Muscle of leg (tissue), 3 donors: ENCODE measurements at regions not wholly inside any gene's neighbourhood (a gene's known extent, or its start where the extent isn't known, plus 50 kb on each side); places are given as distances from the start of the nearest gene placed in this dataset.

Experiments
- DNase-seq: peaks from one replicate; pipeline ENCODE4 v3.0.0; 2013
- H3K27ac ChIP-seq: one replicate; pipeline ENCODE4 v1.5.1; 2013; ENCODE audit warnings: mild to moderate bottlenecking, low read length, control low read depth
- H3K27me3 ChIP-seq: one replicate; pipeline ENCODE4 v1.6.1; 2013; ENCODE audit warnings: low read length; ENCODE audit not compliant: control insufficient read depth, insufficient read depth
- H3K36me3 ChIP-seq: one replicate; pipeline ENCODE4 v1.6.1; 2013; ENCODE audit warnings: low read length; ENCODE audit not compliant: control insufficient read depth, insufficient read depth
- H3K4me1 ChIP-seq: one replicate; pipeline ENCODE4 v1.6.1; 2013; ENCODE audit warnings: low read length; ENCODE audit not compliant: control insufficient read depth, insufficient read depth
- H3K4me3 ChIP-seq: one replicate; pipeline ENCODE4 v1.5.1; 2013; ENCODE audit warnings: low read length, control low read depth
- H3K9me3 ChIP-seq: replicated peaks from 2 replicates; pipeline ENCODE4 v1.6.1; 2013; ENCODE audit warnings: low read depth, low read length; ENCODE audit not compliant: control insufficient read depth
- WGBS: methylation state at CpG from one replicate; pipeline ENCODE4 v1.1.5; 2013; ENCODE audit warnings: missing lambda C conversion rate; ENCODE audit not compliant: insufficient coverage; 5-methylcytosine and 5-hydroxymethylcytosine counted together

DNA sequence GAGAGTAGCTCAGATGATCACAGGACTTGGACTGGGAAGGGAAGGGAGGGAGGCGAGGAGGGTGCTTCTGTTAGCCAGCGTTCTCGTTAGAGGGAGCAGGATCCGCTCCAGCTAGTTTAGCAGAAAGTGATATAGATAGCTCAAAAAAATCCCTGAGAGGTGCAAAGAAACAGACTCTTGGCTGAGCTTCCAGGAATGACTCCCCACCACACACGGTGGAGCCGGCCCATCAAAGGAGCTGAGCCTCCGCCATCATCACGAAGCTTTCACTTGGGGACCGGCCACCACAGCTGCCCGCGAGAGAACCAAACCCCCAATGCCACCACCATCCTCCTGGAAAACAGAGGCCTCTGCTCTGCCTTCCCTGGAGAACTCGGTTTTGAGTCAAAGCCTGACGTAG lies 124.6 kb upstream of the BCL2L14 start:
- 94% methylated on average over 8 of the region's 13 CpGs for WGBS
- no peaks in the 10 kb centered on the region for H3K9me3 ChIP-seq
- no peak overlapping the region for H3K27ac ChIP-seq
- no peaks in the 10 kb centered on the region for H3K27me3 ChIP-seq
- DNase-seq = no peak
- no peaks in the 10 kb centered on the region for H3K36me3 ChIP-seq
- no peak overlapping the region for H3K4me3 ChIP-seq
- H3K4me1 ChIP-seq = peaks cover 24% of the 10 kb centered on the region

DNA sequence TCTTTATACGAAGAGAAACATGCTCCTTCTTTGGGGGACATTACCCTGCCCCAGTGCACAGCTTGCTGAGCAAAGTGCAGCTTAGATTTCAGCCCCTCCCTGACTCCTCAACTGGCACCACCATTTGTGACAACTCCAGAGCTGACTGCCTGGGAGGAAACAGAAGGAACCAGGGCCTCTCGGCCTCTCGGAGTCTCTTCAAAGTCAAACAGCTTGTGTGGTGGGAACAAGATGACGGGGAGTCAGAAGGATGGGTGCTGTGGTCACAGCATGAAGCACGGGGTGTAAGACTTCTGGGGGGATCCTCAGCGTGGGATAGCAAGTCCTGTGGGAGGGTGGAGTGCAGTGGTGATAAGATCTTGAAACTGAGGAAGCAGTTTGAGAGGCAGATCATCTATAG lies 123.5 kb upstream of the BCL2L14 start:
- Histone ChIP-seq H3K27me3 (no peaks in the 10 kb centered on the region), H3K9me3 (no peaks in the 10 kb centered on the region), H3K4me3 (no peak overlapping the region), H3K27ac (no peak overlapping the region), H3K36me3 (no peaks in the 10 kb centered on the region), H3K4me1 (peaks cover 20% of the 10 kb centered on the region)
- DNase-seq = no peak
- 65% methylated on average over 4 of the region's 6 CpGs for WGBS

DNA sequence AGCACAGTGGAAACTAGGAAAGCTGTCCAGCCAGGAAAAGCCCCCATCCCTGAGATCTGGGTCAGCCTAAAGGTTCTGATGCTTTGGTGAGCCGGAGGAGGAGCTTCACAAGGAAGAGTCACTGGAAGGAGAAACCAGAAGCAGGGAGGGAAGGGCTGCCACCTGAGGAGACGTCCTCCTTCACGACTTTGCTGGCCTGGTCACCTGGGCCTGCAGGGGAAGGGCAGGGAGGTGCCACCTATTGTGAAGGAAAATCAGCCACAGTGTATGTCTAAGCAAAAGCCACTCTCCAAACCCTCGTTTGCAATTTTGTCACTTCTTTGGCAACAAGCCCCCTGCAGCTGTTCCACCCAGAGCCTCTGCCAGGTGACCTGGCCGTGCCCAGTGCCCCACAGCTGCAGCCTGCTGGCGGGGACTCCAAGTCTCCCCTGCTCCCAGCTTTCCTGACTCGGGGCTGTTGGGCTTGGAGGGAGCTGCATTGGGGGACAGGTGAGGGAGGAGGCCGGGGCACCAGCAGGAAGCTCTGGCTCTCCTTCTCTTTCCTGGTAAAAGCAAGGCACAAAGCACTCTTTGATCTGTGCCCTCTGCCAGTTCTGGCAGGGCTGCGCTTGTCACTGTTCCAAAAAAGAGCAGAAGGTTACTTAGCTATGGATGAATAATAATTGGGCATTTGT lies 120.9 kb upstream of the BCL2L14 start:
- no peaks in the 10 kb centered on the region for H3K27me3 ChIP-seq
- H3K27ac ChIP-seq = no peak overlapping the region
- peak; percentile 68 for DNase-seq
- peaks cover 29% of the 10 kb centered on the region for H3K4me1 ChIP-seq
- no peaks in the 10 kb centered on the region for H3K9me3 ChIP-seq
- 28% methylated on average over 3 of the region's 9 CpGs for WGBS
- H3K36me3 ChIP-seq = no peaks in the 10 kb centered on the region
- H3K4me3 ChIP-seq = no peak overlapping the region

DNA sequence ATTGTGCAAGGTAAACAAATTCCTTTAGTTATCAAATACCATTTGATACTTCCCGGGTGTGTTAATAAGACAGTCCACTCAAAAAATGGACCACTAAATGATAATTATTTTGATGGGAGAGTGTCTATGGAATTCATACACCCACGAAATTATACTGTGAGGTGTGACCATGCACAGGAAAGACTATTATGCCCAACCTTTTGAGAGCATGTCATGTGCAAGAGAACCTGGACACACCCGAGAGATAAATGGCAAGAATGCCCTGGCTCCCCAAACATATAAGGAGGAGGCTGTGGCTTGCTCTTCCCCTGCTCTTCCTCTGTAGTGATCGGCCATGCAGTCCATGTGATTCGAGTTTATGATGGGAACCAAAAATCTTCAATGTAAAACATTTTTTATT lies 119.5 kb upstream of the BCL2L14 start:
- no peak overlapping the region for H3K4me3 ChIP-seq
- 71% methylated on average over 2 of the region's 5 CpGs for WGBS
- no peaks in the 10 kb centered on the region for H3K27me3 ChIP-seq
- no peak overlapping the region for H3K27ac ChIP-seq
- no peak for DNase-seq
- no peaks in the 10 kb centered on the region for H3K36me3 ChIP-seq
- H3K4me1 ChIP-seq = peaks cover 29% of the 10 kb centered on the region
- H3K9me3 ChIP-seq = no peaks in the 10 kb centered on the region

DNA sequence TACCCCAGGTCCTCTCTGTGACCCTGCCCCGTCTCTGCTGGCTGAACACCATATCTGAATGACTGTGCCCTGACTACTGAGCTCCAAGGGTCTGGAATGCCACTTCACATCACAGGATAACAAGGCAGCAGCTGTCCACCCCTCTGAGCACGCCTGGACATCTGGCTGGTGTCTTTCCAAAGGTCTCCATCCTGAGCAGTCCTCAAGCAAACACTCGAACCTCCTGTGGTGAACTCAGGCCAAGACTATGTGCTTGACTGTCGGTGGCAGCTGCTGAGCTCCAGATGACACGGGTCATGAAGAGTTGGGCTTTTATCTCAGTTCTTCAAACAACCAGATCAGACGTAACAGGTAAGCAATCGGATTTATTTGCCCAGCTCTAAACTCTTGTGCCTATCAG lies 117.2 kb upstream of the BCL2L14 start:
- H3K4me1 ChIP-seq = peaks cover 22% of the 10 kb centered on the region
- H3K36me3 ChIP-seq = no peaks in the 10 kb centered on the region
- no peak overlapping the region for H3K27ac ChIP-seq
- no peak overlapping the region for H3K4me3 ChIP-seq
- peak; percentile 43 for DNase-seq
- WGBS = 64% methylated on average over 7 of the region's 7 CpGs
- no peaks in the 10 kb centered on the region for H3K27me3 ChIP-seq
- H3K9me3 ChIP-seq = no peaks in the 10 kb centered on the region

DNA sequence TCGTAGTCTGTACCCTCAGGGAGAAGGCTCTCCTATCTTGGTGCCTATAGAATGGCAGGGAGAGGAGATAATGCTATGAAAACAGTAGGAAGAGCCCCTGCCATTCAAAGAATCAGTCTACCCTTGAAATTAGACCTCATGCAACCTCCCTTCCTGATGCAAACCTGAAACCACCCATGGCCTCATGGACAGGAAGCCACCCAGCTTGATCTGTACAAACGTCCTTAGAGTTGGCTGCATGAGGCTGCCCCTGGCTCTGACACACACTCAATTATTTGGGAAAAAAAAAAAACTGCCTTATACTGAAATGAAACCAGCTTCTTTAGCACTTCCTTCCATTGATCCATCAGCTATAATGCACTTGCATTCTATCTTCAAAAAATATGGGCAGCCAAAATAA lies 116.6 kb upstream of the BCL2L14 start:
- Histone ChIP-seq H3K27me3 (no peaks in the 10 kb centered on the region), H3K9me3 (no peaks in the 10 kb centered on the region), H3K36me3 (no peaks in the 10 kb centered on the region), H3K4me1 (peaks cover 22% of the 10 kb centered on the region), H3K4me3 (no peak overlapping the region), H3K27ac (no peak overlapping the region)
- no peak for DNase-seq
- no CpG with 5 or more reads among the region's 2 CpGs for WGBS

DNA sequence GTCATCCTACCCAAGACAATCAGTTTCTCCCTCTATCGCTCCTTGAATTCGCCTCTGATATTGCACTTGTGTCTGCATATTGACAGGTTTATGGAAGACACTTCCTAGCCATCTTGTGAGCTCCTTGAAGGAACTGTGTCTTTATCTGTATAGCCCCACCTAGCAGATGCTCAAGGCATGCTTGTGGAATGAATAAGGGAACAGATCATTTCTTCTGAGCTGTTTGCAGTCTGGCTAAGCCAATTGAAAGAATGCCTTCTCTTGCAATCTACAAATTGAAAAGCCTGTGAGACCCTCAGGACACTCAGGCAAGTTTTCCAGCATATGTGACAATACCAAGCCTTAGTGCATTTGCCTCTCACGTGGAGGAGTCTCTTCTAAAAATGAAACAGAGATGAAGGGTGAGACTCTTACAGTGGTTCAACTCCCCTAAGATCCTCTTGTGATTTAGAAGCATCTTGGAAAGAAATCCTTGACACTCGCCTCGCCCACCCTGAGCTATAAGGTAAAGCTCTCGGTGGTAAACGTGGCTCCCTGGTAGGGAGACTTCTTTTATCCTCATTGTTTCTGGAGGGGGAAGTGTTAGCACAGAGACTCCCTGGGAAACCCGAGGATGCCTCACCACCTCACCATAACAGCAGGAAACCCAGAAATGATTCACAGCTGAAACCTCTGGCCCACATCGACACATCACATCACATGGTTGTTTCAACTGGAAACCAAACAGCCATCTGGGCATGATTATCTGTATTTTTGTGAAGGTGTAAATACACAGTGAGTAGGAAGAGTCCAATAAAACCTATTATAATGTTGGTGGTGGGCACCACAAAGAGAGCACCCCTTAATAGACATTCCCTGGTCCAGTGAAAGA lies 112.3 kb upstream of the BCL2L14 start:
- Histone ChIP-seq H3K27ac (no peak overlapping the region), H3K4me3 (no peak overlapping the region), H3K4me1 (peaks cover 5% of the 10 kb centered on the region), H3K9me3 (no peaks in the 10 kb centered on the region), H3K36me3 (no peaks in the 10 kb centered on the region), H3K27me3 (no peaks in the 10 kb centered on the region)
- WGBS = 60% methylated on average over 1 of the region's 9 CpGs
- no peak for DNase-seq

DNA sequence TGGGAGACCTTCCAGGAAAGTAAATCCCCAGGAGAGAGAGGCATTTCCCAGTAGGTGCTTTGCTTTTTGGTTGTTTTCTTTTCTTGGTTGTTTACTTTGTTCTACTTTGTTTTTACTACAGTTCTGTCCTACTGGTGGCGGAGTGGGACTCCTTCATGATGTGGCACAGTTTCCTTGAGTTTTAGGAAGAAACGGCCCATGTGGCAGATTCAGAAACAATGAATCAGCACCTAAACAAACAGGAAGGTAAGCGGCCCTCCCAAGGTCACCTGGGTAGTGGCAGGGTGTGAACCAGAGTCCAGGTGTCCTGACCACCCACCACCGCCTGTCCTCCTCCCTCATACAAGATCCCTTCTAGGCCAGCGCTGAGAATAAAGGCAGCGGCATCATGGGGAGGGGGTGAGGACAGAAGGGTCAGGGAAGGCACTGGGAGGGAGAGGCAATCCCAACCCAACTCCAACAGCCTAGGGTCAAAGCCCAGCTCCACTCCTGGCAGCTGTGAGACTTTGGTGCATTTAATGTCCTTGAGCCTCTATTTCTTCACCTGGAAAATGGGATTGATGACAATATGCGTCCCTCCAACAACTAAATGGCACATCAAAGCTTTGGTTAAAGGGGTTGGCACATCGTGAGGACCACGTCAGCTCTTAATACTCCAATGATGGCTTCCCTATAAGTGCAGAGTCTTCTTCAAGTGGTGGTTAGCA lies 111.5 kb upstream of the BCL2L14 start:
- Histone ChIP-seq H3K36me3 (no peaks in the 10 kb centered on the region), H3K9me3 (no peaks in the 10 kb centered on the region), H3K4me1 (no peaks in the 10 kb centered on the region), H3K27ac (no peak overlapping the region), H3K27me3 (no peaks in the 10 kb centered on the region), H3K4me3 (no peak overlapping the region)
- no peak for DNase-seq
- 90% methylated on average over 3 of the region's 9 CpGs for WGBS

DNA sequence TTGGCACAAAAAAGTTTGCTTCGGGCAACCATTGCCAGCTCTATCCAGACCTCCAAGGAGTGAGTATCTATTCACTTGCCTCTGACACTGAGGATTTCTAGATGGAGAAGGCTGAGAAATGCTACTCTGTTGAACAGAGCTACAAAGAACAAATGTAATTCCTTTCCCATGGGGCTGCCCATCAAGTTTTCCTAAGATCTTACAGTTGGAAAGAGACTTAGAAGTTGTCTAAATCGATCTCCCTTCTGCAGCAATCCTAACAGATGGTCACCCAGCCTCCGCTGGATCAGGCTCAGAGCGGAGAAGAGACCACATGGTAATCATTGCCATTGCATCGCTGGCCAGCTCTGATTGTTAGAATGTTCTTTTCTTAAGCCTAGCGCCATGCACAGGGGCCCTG lies 110.1 kb upstream of the BCL2L14 start:
- no peak overlapping the region for H3K4me3 ChIP-seq
- H3K4me1 ChIP-seq = no peaks in the 10 kb centered on the region
- H3K27me3 ChIP-seq = no peaks in the 10 kb centered on the region
- no peak overlapping the region for H3K27ac ChIP-seq
- no peaks in the 10 kb centered on the region for H3K9me3 ChIP-seq
- no peak for DNase-seq
- WGBS = 70% methylated on average over 5 of the region's 6 CpGs
- no peaks in the 10 kb centered on the region for H3K36me3 ChIP-seq

DNA sequence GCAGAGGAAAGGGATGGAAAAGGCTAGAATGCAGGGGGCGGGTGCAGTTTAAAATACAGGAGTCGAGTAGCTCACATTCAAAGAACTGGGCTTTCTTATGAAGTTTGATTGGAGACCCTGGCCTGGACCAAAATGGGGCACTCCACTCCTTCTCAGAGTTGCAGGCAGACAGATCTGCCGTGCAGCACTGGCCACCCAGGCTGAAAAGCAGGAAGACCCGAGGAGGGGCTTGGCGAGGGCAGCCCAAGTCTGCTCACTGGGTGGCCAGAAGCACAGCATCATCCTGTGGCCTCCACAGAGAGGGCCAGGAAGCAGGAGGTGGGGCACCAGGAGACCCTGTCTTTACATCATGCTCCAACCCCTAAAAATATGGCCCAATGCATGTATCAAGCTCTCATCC lies 109.1 kb upstream of the BCL2L14 start:
- no peaks in the 10 kb centered on the region for H3K4me1 ChIP-seq
- H3K27me3 ChIP-seq = no peaks in the 10 kb centered on the region
- no peak for DNase-seq
- no peaks in the 10 kb centered on the region for H3K9me3 ChIP-seq
- WGBS = 37% methylated on average over 5 of the region's 5 CpGs
- H3K36me3 ChIP-seq = no peaks in the 10 kb centered on the region
- no peak overlapping the region for H3K27ac ChIP-seq
- no peak overlapping the region for H3K4me3 ChIP-seq
